Myocyte (in vitro differentiated cells): ENCODE measurements at regions not wholly inside any gene's neighbourhood (a gene's known extent, or its start where the extent isn't known, plus 50 kb on each side); places are given as distances from the start of the nearest gene placed in this dataset.
A peak's percentile ranks its signal among the peaks of the same experiment; 100 is the strongest.

Source experiments
- DNase-seq: peaks from one replicate; pipeline ENCODE4 v3.0.0-alpha.2; 2012; ENCODE audit warnings: low read depth

- DNase-seq: peak; percentile 58
Measured at GRCh38 chr7:18356191-18356645, 139.3 kb upstream of the HDAC9 start.

DNA sequence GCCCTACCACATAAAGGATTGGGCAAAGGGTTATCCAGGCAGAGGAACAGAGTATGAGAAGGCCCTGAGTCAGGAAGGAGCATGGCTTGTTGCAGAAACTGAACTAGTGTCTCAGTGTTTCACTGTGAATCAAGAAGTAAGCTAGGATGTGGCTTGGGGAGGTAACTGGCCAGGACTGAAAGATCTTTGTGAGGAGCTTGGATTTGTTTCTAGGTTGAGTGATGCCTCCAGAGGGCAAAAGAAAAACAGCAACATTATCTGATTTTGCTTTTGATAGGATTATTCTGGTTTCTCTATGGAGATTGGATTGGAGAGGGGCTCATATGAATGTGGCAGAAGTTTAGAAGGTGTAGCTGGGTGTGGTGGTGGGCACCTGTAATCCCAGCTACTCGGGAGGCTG, 137.9 kb upstream of the HDAC9 start:
- no peak for DNase-seq

DNA sequence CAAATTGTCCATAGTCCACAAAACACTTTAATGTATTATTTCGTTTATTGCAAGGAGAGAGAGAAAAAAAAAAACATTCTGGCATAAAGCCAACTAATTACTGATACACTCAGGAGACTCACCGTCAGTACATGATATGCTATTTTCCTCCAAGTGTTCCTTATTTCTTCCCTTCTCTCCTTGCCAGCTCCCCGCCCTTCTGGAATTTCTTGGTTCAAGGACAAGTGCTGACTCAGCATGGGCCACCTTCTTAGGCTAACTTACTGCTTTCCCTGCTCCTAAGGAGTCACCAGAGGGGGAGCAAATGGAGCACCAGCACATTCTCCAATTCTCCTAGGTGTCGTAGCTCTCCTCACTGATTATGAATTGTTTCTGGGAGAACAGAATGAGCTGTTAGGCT, 133.8 kb upstream of the HDAC9 start:
- peak; percentile 17 for DNase-seq

DNA sequence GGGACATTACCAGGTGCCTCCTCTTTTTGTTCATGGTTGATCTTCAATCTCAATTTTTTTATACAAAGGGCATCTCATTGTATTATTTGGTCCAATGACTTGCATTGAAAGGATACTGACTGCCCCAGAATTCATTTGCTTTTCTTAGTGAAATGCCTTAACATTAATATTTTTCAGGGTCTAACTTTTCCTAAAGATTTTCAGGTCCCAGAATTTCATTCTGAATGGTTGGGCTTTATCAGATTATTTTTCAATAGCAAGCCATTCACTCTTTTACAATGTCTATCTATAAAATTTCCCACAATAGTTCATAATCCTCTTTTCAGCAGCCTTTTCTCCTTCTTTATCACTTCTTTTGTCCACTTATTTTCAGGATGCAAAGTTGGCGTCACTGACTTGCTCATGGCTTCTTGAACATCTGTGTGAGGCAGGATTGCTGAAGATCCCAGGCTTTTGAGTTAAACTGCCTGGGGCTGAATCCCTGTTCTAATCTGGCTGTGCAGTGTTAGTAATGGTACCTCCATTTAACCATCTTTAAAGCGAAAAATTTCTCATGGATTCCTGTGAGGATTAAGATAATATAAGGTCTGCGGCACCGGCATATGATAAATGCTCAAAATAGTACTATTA, 131.7 kb upstream of the HDAC9 start:
- no peak for DNase-seq

GRCh38 chr7:18364396-18364795, 131.2 kb upstream of the HDAC9 start:
- DNase-seq: no peak

DNA sequence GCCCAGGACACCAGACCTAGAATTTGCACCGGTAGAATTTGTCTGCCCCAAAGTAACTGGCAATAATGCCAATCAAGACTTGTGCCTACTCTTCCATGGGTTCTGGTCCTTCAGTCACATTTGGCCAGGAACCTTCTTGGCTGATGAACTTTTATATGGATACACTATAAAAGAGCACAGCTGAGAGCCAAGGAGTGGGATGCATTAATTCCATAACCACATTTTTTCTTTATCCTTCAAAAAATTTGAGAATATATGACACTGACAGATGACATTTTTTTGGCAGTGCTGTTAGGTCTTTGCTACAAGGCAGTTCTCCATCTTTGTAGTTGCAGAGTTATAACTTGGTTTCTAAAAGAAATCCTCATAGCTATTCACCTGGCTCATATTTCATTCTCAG, 129.2 kb upstream of the HDAC9 start:
- no peak for DNase-seq

- DNase-seq: no peak
Measured at GRCh38 chr7:18369011-18369410, 126.5 kb upstream of the HDAC9 start.

DNA sequence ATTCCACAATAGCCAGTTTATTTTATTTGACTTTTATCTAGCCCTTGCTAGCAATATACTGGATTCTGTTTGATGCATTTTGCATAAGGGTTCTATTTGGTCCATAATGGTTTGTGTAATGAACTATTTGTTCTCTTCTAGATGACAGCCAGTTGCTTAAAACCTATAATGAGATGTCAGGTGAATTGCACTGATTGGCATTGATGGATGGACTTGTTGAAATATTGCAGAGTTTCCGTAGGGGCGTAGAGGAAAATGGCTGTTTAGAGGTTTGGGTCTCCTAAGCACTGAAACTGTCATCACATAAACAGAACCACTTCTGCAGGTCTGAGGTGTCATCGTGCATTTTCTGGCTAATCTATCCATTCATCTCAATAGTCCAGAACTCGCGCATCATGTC, 124.9 kb upstream of the HDAC9 start:
- no peak for DNase-seq

DNA sequence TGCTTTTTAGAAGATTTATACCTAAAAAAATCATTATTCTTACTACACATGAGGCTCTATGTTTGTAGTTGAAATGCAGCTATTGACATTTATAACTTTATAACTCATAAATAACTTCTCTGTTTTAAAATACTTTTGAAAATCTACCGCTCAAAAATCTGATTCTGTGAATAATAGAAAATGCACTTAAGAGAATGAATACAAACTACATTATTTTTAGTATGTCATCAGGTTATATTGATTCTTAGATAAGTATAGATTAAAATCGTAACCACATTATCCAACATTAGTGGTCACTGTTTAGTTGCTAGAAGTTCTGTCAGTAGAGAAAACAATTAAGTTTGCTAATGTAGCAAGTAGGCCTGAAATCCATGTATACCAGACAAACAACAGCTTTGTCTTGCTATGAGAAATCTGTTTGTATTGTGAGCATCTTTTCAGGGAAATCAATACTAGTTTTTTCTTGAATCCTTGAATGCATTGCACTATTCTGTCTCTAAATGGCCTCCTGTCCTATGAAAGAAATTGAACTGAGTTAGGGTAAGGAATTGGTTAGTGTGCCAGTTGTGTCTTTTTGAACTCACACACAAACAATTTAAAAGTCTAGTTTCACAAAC, 116.5 kb upstream of the HDAC9 start:
- DNase-seq: no peak

- no peak for DNase-seq
Measured at GRCh38 chr7:18384491-18385143, 110.9 kb upstream of the HDAC9 start.

GRCh38 chr7:18386607-18387006, 108.9 kb upstream of the HDAC9 start:
- peak; percentile 20 for DNase-seq

GRCh38 chr7:18387191-18387735, 108.3 kb upstream of the HDAC9 start:
- no peak for DNase-seq

DNA sequence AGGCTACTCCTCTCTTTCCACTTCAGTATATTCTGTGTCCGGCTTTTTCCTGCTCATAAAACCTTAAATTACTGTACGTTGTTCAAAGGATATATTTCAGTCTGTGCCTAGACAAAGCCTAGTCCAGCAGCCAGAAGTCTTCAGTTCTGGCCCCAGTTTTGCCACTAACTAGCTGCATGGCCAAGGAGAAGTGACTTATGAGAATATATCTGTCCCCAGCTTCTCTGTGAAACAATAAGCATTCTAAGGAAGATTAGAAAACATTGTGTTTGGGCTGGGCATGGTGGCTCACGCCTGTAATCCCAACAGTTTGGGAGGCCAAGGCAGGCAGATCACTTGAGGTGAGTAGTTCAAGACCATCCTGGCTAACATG, 105.0 kb upstream of the HDAC9 start:
- DNase-seq: no peak

DNA sequence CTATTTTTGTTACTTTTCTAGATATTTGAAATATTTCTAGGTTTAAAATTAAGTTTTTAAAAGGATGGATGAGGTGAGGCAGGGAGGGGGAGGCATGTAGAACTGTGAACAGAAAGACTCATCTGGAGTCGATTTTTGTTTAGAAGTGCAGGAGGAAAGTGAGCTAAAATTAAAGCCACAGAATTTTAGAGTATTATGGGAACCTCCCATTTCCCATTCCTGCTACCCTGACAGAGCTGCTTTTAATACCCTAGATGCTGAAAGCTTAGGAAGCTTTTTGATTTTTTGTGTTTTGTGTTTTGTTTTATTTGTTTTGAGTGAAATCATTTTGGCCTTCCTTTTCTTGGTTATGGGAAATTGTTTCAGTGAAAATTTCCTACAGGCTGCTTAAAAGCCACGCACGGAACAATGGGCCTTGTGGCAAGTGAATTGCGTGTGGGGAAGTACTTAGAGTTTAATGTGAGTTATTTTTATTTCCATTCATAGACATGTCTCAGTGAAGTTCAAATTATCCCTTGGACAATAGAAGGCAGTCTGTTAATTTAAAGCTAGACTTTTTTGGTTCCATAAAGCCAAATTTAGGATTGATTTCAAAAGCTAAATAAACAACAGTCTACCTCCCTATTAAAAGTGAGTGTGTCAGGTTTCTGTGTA, 102.0 kb upstream of the HDAC9 start:
- no peak for DNase-seq

GRCh38 chr7:18395868-18396267, 99.7 kb upstream of the HDAC9 start:
- no peak for DNase-seq

DNA sequence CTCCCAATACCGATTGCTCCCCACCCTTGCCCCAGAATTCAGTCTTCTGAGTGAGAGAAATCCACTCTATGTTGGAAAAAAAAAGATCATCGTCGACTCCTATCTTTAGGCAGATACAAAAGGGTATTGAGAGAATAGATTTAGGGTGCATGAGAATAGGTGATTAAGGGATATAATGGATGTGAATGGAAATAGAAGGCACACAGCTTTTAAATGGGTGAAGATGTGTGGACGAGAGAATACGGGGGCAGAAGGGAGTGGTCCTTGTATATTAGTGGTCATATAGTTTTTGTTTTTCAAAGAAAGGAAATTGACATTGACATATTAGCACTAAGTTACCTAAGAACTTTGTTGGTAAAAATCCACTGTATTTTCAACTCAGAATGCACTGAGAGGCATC, 98.6 kb upstream of the HDAC9 start:
- no peak for DNase-seq

DNA sequence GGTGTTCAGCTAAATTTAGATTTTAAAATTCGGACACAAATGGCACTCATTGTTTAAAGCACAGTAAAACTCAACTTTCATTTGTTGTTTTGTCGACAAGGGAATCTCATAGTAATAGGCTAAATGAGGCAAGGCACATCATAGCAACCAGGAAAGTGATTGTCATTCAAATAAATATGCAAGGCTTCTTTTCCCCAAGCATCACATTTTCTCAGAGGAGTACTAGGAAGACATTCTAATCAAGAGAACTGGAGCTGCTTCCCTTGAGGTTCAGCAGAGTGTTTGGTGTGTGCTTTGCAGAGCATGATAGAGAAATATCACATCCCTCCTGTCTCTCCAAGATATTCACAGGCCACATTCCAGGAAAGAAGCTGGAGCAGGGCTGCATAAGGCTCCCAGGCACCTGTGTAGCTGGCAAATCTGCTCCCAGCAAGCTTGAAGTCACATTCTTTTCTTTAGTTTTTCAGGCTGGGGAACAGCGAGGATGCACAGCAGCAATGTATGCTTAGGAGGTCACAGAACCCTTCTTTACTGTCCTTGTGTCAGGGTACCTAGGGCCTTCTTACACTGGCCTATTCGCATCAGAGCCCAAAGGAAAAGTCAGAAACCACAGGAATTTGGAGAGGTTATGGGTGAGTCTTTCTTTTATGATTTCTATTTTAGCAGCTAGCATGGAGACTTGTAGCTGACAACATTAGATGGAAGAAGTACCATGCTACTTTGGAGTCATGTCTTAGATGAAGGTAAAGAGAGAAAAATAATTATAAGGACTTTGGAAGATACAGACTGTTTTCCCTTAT, 95.9 kb upstream of the HDAC9 start:
- DNase-seq: no peak

- DNase-seq: no peak
Measured at GRCh38 chr7:18400275-18400674, 95.3 kb upstream of the HDAC9 start.

GRCh38 chr7:18400726-18401125, 94.8 kb upstream of the HDAC9 start:
- DNase-seq: no peak

GRCh38 chr7:18401757-18402156, 93.8 kb upstream of the HDAC9 start:
- DNase-seq: no peak

GRCh38 chr7:18402488-18403183, 92.9 kb upstream of the HDAC9 start:
- peak; percentile 41 for DNase-seq
